ENCODE measurements at regions not wholly inside any gene's neighbourhood (a gene's known extent, or its start where the extent isn't known, plus 50 kb on each side); places are given as distances from the start of the nearest gene placed in this dataset.

DNA sequence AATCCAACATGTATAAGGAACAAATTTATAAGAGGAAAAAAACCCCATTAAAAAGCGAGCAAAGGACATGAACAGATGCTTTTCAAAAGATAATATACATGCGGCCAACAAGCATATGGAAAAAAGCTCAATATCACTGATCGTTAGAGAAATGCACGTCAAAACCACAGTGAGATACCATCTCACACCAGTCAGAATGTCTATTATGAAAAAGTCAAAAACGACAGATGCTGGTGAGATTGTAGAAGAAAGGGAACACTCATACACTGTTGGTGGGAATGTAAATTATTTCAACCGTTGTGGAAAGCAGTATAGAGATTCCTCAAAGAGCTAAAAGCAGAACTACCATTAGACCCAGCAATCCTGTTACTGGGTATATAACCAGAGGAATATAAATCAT, 465.4 kb downstream of the TMA16 start:
- TF ChIP-seq, protein P1, sequence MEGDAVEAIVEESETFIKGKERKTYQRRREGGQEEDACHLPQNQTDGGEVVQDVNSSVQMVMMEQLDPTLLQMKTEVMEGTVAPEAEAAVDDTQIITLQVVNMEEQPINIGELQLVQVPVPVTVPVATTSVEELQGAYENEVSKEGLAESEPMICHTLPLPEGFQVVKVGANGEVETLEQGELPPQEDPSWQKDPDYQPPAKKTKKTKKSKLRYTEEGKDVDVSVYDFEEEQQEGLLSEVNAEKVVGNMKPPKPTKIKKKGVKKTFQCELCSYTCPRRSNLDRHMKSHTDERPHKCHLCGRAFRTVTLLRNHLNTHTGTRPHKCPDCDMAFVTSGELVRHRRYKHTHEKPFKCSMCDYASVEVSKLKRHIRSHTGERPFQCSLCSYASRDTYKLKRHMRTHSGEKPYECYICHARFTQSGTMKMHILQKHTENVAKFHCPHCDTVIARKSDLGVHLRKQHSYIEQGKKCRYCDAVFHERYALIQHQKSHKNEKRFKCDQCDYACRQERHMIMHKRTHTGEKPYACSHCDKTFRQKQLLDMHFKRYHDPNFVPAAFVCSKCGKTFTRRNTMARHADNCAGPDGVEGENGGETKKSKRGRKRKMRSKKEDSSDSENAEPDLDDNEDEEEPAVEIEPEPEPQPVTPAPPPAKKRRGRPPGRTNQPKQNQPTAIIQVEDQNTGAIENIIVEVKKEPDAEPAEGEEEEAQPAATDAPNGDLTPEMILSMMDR (IDR thresholded peaks at IDR 0.05; ENCODE audit: low read depth, low read length, missing control alignments) = no peak
- no peak overlapping the region for H3K4me3 ChIP-seq (replicated peaks; ENCODE audit: low read depth, low read length)
- DNase-seq (ENCODE audit: extremely low read depth, low read depth) = no peak

DNA sequence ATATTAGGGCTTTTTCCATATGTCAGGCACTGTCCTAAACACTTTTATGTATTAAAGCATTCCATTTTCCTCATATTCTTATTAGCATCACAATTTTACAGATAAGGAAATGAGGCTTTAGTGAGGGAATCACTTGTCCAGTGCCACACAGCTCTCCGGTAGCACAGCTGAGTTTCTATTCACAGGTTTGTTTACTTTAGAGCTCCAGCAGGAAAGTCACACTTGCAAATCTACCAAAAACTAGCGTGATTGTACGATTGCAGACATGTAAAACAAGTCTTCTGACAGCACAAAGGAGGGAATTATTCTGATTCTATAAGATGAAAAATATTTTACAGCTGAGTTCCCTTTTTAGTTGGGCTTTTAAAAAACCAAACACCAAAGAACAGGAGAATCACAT, 472.1 kb downstream of the TMA16 start:
- TF ChIP-seq, protein P1 (IDR thresholded peaks at IDR 0.05; ENCODE audit: low read depth, low read length, missing control alignments) = no peak
- no peak for DNase-seq (ENCODE audit: extremely low read depth, low read depth)
- no peak overlapping the region for H3K4me3 ChIP-seq (replicated peaks; ENCODE audit: low read depth, low read length)

DNA sequence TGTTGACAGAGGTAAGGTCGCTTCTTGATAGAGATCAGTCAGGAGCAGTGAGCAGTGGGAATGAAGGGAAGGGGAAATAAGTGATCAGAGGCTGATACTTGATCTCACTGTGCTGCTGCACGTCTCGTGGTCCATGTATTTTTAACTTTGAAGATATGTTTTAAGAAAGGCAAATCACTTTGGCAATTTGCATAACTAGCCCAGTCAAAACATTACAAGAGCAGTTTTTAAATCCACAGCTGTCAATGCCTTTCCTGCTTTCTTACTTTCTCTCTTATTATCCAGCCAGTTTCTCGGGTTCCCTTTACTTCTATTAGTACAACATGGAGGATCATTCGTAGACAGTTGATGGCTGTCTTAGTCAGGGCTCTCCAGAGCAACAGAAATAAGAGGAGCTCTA, 472.8 kb downstream of the TMA16 start:
- TF ChIP-seq, protein P1 (IDR thresholded peaks at IDR 0.05; ENCODE audit: low read depth, low read length, missing control alignments) = no peak

DNA sequence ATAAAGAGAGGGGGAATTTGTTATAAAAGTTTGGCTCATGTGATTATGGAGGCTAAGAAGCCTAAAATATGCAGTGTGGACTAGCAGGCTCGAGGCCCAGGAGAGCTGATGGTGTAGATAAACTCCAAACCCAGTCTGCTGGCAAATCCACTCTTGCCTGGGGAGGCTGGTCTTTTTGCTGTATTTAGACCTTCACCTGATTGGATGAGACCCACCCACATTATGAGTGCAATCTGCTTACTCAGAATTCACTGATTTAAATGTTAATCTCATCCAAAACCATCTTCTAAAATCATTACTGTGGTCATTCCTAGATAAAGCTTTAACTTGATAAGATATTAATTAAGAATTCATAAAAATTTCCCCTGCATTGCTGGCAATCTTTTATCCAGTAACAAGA, 473.2 kb downstream of the TMA16 start:
- TF ChIP-seq, protein P1 (IDR thresholded peaks at IDR 0.05; ENCODE audit: low read depth, low read length, missing control alignments) = no peak
- no peak for DNase-seq (ENCODE audit: extremely low read depth, low read depth)
- H3K4me3 ChIP-seq (replicated peaks; ENCODE audit: low read depth, low read length) = no peak overlapping the region

More for the DNA sequence above, 472.8 kb downstream of the TMA16 start:
- H3K4me3 ChIP-seq (replicated peaks; ENCODE audit: low read depth, low read length) = no peak overlapping the region
- DNase-seq (ENCODE audit: extremely low read depth, low read depth) = no peak

DNA sequence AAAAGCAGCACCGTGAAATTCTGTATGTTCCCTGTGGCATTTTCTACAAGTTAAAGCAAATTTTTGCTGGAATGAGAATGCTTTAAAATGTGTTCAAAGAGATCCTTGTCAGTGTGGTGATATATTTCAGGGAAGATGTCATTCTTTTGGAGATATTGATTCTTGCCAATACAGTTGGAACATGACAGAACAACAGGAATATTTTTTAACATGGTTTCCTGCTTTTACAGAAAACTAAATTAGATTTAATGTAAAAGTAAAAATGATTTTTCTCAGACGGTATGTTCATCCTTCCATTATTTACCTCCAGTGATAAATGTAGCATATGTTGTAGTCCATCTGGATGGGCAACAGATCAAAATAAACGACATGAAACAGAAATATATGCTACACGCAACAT, 474.8 kb downstream of the TMA16 start:
- DNase-seq (ENCODE audit: extremely low read depth, low read depth) = no peak
- TF ChIP-seq, protein P1 (IDR thresholded peaks at IDR 0.05; ENCODE audit: low read depth, low read length, missing control alignments) = no peak
- no peak overlapping the region for H3K4me3 ChIP-seq (replicated peaks; ENCODE audit: low read depth, low read length)

DNA sequence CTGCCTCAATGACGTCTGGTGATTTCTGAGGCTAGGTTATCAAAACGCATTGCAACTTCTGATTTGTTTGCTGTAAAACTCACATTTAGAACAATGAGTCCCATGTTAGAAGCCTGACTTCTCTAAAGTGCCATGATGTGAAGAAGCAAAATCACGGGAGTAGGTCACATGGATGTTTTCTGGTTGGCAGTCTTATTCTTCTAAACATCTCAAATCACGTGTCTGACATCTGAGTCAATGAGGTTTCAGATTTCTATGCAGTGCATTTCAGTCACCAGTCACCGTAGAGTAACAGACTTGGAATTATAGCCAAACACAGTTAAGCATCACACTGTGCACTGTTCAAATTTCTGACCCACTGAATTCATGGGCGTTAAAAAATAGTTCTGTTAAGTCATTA, 482.1 kb downstream of the TMA16 start:
- no peak for DNase-seq (ENCODE audit: extremely low read depth, low read depth)
- no peak overlapping the region for H3K4me3 ChIP-seq (replicated peaks; ENCODE audit: low read depth, low read length)
- TF ChIP-seq, protein P1 (IDR thresholded peaks at IDR 0.05; ENCODE audit: low read depth, low read length, missing control alignments) = no peak

DNA sequence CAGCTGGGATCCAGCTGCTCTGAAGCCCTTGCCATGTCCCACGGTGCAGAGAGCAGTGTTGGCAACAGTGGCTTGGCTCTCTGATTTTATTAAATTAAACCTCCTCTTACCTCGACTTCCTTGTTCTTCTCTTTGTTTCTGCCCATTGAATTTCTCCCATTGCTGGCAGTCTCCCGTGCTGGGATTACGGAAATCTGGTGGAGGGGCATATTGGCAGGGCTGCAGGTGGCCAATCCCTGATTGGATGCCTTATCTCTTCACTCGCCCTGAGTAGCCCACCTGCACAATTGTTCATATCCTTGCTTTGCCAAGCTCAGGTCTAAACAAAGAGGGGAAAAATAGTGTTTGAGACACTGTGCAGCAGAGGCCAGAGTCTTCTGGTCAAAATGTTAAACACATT, 493.9 kb downstream of the TMA16 start:
- H3K4me3 ChIP-seq (replicated peaks; ENCODE audit: low read depth, low read length) = no peak overlapping the region
- TF ChIP-seq, protein P1 (IDR thresholded peaks at IDR 0.05; ENCODE audit: low read depth, low read length, missing control alignments) = no peak
- DNase-seq (ENCODE audit: extremely low read depth, low read depth) = no peak
